LNCAP (cell line): ENCODE measurements at regions not wholly inside any gene's neighbourhood (a gene's known extent, or its start where the extent isn't known, plus 50 kb on each side); places are given as distances from the start of the nearest gene placed in this dataset.

Experiments
- TF ChIP-seq, protein P1 (sequence below): fragments of 450-650 bp; IDR thresholded peaks from 2 replicates; pipeline ENCODE4 v1.5.1; 2017; ENCODE audit warnings: mild to moderate bottlenecking

DNA sequence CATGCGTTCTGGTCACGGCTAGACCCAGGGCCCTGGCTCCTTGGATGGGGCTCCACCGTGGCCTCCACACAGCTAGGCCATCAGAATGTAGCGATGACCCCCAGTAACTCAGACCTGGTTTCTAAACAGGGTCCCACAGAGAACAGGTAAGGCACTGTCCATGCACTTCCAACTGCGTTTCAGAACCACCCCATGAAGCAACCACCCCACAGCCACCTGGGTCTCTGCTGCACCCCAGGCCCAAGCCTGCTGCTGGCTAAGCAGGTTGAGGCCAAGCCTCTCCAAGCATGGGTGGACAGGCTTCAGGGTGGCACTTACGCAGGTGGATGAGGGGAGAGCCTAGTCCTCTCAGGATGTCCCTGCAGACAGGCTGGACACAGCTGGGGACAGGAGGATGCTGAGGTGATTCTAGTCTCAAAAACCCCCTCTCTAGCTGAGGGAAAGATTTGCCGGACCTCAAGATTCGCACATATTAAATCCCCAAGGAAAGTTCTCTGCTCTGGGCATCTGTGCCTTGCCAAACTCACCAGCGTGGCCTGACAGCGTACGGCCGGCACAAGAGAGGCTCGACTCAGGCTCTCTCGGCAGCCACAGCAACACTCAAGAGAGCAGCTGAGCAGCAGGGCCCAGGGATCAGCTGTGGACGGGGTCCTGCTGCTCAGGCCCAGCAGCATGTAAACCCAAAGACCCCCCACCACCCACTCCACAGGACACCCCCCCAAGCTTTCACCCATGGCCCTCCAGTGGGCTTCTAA lies 141.6 kb downstream of the CRYBB2 start:
- TF ChIP-seq, protein P1, sequence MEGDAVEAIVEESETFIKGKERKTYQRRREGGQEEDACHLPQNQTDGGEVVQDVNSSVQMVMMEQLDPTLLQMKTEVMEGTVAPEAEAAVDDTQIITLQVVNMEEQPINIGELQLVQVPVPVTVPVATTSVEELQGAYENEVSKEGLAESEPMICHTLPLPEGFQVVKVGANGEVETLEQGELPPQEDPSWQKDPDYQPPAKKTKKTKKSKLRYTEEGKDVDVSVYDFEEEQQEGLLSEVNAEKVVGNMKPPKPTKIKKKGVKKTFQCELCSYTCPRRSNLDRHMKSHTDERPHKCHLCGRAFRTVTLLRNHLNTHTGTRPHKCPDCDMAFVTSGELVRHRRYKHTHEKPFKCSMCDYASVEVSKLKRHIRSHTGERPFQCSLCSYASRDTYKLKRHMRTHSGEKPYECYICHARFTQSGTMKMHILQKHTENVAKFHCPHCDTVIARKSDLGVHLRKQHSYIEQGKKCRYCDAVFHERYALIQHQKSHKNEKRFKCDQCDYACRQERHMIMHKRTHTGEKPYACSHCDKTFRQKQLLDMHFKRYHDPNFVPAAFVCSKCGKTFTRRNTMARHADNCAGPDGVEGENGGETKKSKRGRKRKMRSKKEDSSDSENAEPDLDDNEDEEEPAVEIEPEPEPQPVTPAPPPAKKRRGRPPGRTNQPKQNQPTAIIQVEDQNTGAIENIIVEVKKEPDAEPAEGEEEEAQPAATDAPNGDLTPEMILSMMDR = no peak

DNA sequence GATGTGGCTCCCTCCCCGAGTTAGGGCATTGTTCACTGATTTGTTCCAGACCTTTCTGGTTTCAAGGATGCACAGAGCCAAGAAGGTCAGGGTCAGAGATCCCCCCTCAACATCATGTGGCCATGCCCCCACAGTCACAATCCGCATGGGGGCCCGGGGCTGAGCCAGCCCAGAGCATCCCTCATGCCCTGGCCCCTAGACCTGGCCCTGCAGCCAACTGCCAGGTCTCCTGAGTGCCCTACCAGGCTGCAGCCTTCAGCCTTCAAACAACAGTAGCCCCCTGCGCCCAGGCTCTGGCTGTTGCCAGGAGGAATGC lies 142.4 kb downstream of the CRYBB2 start:
- TF ChIP-seq, protein P1 = no peak

DNA sequence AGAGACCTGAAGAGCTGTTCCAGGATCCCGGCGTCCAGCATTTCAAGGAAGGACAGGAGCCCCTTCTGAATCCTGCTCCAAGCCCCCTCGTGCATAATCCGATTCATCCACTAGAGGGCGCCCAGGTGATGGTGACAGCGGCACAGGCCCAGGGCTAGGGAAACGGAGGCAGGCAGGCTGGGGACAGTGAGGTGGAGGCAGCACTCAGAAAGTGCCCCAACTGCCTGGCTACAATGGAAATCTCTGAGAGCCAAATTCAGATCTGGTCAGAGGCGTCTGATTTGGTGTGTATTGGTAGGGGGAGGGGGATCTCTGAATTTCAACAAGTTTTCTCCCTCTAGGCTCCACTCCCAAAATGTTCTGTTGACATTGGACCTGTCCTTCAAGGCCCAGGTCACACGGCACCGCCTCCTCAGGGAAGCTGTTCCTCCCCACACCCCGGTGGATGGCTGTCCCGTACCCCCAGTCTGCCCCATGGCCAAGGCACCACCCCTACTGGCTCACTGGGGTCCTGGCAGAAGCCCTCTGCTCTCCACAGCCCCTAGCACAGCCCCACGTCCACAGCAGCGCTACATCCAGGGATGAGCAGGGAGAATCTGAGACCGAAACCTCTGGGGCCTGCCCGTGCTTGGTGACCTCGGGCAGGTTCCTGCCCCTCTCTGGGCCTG lies 142.9 kb downstream of the CRYBB2 start:
- TF ChIP-seq, protein P1 = peak; percentile 96

DNA sequence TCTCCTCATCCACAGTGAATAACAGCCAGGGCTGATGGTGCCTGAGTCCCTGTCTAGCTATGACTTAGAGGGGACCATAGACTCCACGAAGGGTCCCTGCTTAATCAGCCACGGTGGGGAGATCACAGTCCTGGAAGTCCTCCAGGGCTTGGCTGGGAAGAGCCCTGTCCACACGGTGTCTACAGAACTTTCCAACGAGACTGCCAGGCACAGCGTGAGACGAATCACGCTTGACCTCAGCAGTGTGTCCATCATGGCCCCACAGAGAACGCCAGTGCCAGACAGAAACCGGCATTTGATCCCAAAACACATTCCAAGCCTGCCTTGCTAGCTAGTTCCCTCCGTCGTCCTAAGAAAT lies 143.4 kb downstream of the CRYBB2 start:
- TF ChIP-seq, protein P1 = no peak

DNA sequence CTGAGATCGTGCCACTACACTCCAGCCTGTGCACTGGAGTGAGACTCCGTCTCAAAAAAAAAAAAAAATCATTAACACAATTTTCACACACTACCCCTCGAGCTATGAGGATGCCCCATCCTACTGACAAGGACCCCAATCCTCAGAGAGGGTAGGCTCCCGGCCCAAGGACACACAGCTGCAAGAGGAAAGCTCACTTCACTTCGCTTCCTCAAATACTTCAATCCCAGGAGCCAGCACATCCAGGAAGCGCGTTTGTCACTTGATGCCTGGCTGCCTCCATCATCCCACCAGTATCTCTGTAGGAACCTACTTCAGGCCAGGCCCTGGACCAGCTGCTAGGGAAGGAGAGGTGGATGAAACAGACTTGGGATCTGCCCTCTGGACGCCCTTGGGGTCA lies 144.0 kb downstream of the CRYBB2 start:
- TF ChIP-seq, protein P1 = no peak

DNA sequence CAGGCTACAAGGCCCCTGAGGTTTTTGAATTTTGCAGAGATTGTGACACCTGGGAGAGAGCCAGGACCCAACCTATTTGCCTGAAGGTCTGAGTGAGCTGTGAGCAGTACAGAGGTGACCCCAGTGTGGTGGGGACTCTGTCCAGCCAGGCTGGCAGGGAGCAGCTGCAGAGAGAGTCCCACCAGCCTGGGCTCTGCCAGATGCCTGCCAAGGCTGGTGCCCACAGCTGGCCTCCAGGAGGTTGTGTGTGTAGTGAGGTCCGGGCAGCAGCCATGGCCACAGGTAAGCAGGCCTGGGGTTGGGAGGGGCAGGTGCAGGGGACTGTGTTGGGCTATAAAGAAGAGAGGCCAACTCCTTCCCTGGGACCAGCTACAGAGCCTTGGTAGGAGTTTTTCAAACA lies 144.8 kb downstream of the CRYBB2 start:
- TF ChIP-seq, protein P1 = no peak

DNA sequence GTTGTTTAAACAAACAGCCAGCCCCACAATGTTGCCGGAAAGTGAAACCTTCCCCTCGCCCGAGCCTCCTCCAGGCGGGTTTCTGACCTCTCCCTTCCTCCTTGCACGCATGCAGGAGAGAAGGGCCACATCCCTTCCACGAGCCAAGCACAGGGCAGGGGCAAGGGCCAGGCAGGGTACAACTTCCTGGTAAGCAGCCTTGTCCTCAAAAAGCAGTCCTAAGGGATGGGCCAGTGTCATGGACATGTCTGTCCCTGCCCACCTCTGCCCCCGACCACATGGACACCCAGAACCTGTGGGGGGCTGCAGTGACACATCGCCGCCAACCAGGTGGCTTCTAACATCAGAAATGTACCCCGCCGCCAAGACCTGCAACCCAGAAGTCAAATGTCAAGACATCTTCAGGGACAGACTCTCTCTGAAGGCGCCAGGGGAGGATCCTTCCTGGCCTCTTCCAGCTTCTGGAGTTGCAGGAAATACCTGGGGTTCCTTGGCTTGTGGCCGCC lies 145.3 kb downstream of the CRYBB2 start:
- TF ChIP-seq, protein P1 = no peak
